ENCODE measurements at regions not wholly inside any gene's neighbourhood (a gene's known extent, or its start where the extent isn't known, plus 50 kb on each side); places are given as distances from the start of the nearest gene placed in this dataset.

GRCh38 chr16:52624891-52625290, 77.9 kb upstream of the TOX3 start:
- Histone ChIP-seq H3K9ac (ENCODE audit: low read length) (no peak overlapping the region), H2AFZ (ENCODE audit: low read length) (no peak overlapping the region), H3K4me1 (ENCODE audit: low read length) (no peaks in the 10 kb centered on the region), H3K36me3 (replicated peaks; ENCODE audit: insufficient read depth, low read length) (no peaks in the 10 kb centered on the region), H3K79me2 (ENCODE audit: low read length) (no peaks in the 10 kb centered on the region), H3K27ac (ENCODE audit: low read length) (no peak overlapping the region), H4K20me1 (ENCODE audit: insufficient read depth, low read length) (no peaks in the 10 kb centered on the region), H3K27me3 (replicated peaks; ENCODE audit: insufficient read depth, low read length) (no peaks in the 10 kb centered on the region), H3K4me3 (ENCODE audit: low read length) (no peak overlapping the region), H3K9me2 (replicated peaks; ENCODE audit: insufficient read depth, low read length) (no peaks in the 10 kb centered on the region), H3K9me3 (replicated peaks; ENCODE audit: insufficient read depth, low read length) (no peaks in the 10 kb centered on the region), H3K4me2 (ENCODE audit: low read depth, low read length) (no peak overlapping the region), H3F3A (ENCODE audit: insufficient read depth, low read length) (no peaks in the 10 kb centered on the region)
- DNase-seq, result no peak
- TF ChIP-seq EZH2phosphoT487 (IDR thresholded peaks at IDR 0.05; ENCODE audit: low read length) (no peak), EZH2 (optimal IDR thresholded peaks at IDR 0.05; ENCODE audit: low read depth, low read length) (no peak), CTCF (IDR thresholded peaks at IDR 0.05; ENCODE audit: low read length) (no peak)

- no peak for TF ChIP-seq CTCF (IDR thresholded peaks at IDR 0.05; ENCODE audit: low read length)
- Histone ChIP-seq H4K20me1 (ENCODE audit: insufficient read depth, low read length) (no peaks in the 10 kb centered on the region), H3K4me1 (ENCODE audit: low read length) (no peaks in the 10 kb centered on the region), H2AFZ (ENCODE audit: low read length) (no peak overlapping the region), H3K9ac (ENCODE audit: low read length) (no peak overlapping the region), H3K9me2 (replicated peaks; ENCODE audit: insufficient read depth, low read length) (no peaks in the 10 kb centered on the region), H3K79me2 (ENCODE audit: low read length) (no peaks in the 10 kb centered on the region), H3K27me3 (replicated peaks; ENCODE audit: insufficient read depth, low read length) (no peaks in the 10 kb centered on the region), H3K27ac (ENCODE audit: low read length) (no peak overlapping the region), H3K36me3 (replicated peaks; ENCODE audit: insufficient read depth, low read length) (no peaks in the 10 kb centered on the region), H3K4me2 (ENCODE audit: low read depth, low read length) (no peak overlapping the region), H3F3A (ENCODE audit: insufficient read depth, low read length) (no peaks in the 10 kb centered on the region), H3K9me3 (replicated peaks; ENCODE audit: insufficient read depth, low read length) (no peaks in the 10 kb centered on the region), H3K4me3 (ENCODE audit: low read length) (no peak overlapping the region)
- DNase-seq, result no peak
Measured at GRCh38 chr16:52621651-52622050, 74.7 kb upstream of the TOX3 start.

DNA sequence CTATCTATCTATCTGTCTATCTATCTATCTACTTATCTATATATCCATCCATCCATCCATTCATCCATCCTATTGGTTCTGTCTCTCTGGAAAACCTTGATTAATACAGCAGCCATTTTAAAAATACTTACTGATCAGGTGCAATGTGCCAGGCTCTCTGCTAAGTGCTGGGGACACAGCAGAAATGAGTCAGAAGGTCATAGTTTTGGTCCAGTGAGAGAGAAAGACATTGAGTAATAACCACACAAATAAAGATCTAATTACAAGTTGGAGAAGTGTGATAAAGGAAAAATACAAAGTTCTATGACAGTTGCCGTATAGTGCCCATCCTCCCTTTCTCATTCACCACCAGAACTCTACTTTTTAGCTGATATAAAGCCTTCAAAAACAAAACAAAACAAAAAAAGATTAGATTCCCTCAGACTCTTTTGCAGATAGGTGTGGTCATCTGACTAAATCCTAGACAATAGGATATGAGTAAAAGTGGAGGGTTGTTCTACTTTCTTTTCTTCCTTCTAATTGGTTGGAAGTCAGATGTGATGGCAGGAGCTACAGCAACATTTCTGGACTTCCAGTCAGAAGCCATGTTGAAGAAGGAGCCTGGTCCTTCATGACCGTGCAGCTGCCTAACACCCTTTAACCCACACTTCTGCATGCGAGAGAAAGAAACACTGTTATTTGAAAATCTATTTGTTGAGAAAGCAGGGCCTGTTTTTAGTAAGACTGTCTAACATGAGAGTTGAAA, 72.0 kb upstream of the TOX3 start:
- Histone ChIP-seq H3K9me3 (replicated peaks; ENCODE audit: insufficient read depth, low read length) (no peaks in the 10 kb centered on the region), H3K79me2 (ENCODE audit: low read length) (no peaks in the 10 kb centered on the region), H4K20me1 (ENCODE audit: insufficient read depth, low read length) (no peaks in the 10 kb centered on the region), H3K4me3 (ENCODE audit: low read length) (no peak overlapping the region), H3K9me2 (replicated peaks; ENCODE audit: insufficient read depth, low read length) (no peaks in the 10 kb centered on the region), H3K27me3 (replicated peaks; ENCODE audit: insufficient read depth, low read length) (no peaks in the 10 kb centered on the region), H3K27ac (ENCODE audit: low read length) (no peak overlapping the region), H2AFZ (ENCODE audit: low read length) (no peak overlapping the region), H3K36me3 (replicated peaks; ENCODE audit: insufficient read depth, low read length) (no peaks in the 10 kb centered on the region), H3K4me1 (ENCODE audit: low read length) (no peaks in the 10 kb centered on the region), H3K9ac (ENCODE audit: low read length) (no peak overlapping the region), H3K4me2 (ENCODE audit: low read depth, low read length) (no peak overlapping the region), H3F3A (ENCODE audit: insufficient read depth, low read length) (no peaks in the 10 kb centered on the region)
- TF ChIP-seq EZH2phosphoT487 (IDR thresholded peaks at IDR 0.05; ENCODE audit: low read length) (no peak), EZH2 (optimal IDR thresholded peaks at IDR 0.05; ENCODE audit: low read depth, low read length) (no peak), CTCF (IDR thresholded peaks at IDR 0.05; ENCODE audit: low read length) (no peak)
- DNase-seq, result no peak
